ENCODE measurements at regions not wholly inside any gene's neighbourhood (a gene's known extent, or its start where the extent isn't known, plus 50 kb on each side); places are given as distances from the start of the nearest gene placed in this dataset.

- TF ChIP-seq EZH2 (IDR thresholded peaks at IDR 0.05; ENCODE audit: insufficient read depth, low read length), result no peak
- TF ChIP-seq CTCF (IDR thresholded peaks at IDR 0.05; ENCODE audit: insufficient read depth, low read depth, low read length), result no peak
Measured at GRCh38 chrX:125248931-125249330, 70.7 kb upstream of the TEX13C start.
